ENCODE measurements at regions not wholly inside any gene's neighbourhood (a gene's known extent, or its start where the extent isn't known, plus 50 kb on each side); places are given as distances from the start of the nearest gene placed in this dataset.

DNA sequence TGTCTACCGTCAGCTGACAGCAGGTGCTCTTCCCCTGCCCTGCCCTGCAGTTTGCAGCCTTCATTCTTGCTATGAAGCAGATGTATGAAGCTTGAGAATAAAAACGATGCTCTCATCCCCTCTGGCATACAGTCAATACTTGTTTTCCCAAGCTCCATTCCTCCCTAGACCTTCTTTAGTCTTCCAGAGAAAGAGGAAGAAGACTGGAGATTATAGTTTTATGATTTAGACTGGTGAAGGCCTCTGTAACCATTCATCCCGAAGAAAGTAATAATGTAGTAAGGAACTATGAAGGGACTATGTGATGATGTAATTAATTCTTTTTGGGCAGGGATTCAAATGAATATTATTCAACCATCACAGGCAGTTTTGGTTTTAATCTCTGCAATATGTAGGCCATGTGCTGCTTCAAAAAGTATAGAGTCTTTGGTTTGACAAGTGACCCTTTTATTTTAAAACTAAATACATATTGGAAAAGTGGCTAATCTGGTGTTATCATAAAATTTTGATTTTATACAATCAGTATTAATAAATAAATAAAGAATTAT is 242.4 kb upstream of the KIAA1217 start:
- no peaks in the 10 kb centered on the region for H3K4me1 ChIP-seq (ENCODE audit: low read length)
- H3K27me3 ChIP-seq (ENCODE audit: low read depth, low read length) = no peaks in the 10 kb centered on the region
- H3K9ac ChIP-seq (ENCODE audit: low read length) = no peak overlapping the region
- no peaks in the 10 kb centered on the region for H3K79me2 ChIP-seq (ENCODE audit: low read length)
- TF ChIP-seq EZH2phosphoT487 (IDR thresholded peaks at IDR 0.05; ENCODE audit: low read depth) = no peak
- TF ChIP-seq, protein P1, sequence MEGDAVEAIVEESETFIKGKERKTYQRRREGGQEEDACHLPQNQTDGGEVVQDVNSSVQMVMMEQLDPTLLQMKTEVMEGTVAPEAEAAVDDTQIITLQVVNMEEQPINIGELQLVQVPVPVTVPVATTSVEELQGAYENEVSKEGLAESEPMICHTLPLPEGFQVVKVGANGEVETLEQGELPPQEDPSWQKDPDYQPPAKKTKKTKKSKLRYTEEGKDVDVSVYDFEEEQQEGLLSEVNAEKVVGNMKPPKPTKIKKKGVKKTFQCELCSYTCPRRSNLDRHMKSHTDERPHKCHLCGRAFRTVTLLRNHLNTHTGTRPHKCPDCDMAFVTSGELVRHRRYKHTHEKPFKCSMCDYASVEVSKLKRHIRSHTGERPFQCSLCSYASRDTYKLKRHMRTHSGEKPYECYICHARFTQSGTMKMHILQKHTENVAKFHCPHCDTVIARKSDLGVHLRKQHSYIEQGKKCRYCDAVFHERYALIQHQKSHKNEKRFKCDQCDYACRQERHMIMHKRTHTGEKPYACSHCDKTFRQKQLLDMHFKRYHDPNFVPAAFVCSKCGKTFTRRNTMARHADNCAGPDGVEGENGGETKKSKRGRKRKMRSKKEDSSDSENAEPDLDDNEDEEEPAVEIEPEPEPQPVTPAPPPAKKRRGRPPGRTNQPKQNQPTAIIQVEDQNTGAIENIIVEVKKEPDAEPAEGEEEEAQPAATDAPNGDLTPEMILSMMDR (IDR thresholded peaks at IDR 0.05; ENCODE audit: low read depth, low read length) = no peak
- H3K36me3 ChIP-seq (replicated peaks; ENCODE audit: low read depth, low read length) = no peaks in the 10 kb centered on the region
- no peak overlapping the region for H3K4me2 ChIP-seq (ENCODE audit: low read length)
- H3K4me3 ChIP-seq (ENCODE audit: low read length) = no peak overlapping the region
- H3K27ac ChIP-seq (ENCODE audit: low read length) = no peak overlapping the region
- no peaks in the 10 kb centered on the region for H4K20me1 ChIP-seq (ENCODE audit: insufficient read depth, low read length)
- H3K9me3 ChIP-seq (ENCODE audit: insufficient read depth, low read length) = no peaks in the 10 kb centered on the region
- no peak overlapping the region for H2AFZ ChIP-seq (ENCODE audit: low read depth, low read length)

DNA sequence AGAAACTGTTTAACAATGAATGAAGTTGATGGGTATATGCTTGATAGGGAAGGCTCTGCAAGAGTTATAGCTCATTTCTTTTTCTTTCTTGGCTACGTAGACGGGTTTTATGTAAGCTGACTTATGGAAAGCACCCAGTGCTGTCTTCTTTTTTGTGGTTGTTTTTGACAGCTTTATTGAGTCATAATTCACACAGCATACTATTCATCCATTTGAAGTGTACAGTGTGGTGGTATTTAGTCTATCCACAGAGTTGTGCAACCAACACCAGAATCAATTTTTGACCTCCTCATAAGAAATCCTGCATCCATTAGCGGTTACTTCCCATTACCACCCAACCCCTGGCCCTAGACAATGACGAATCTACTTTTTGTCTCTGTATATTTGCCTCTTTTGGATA is 240.6 kb upstream of the KIAA1217 start:
- Histone ChIP-seq H2AFZ (ENCODE audit: low read depth, low read length) (no peak overlapping the region), H3K9me3 (ENCODE audit: insufficient read depth, low read length) (no peaks in the 10 kb centered on the region), H3K79me2 (ENCODE audit: low read length) (no peaks in the 10 kb centered on the region), H3K4me2 (ENCODE audit: low read length) (no peak overlapping the region), H3K4me1 (ENCODE audit: low read length) (no peaks in the 10 kb centered on the region), H3K4me3 (ENCODE audit: low read length) (no peak overlapping the region), H3K9ac (ENCODE audit: low read length) (no peak overlapping the region), H3K36me3 (replicated peaks; ENCODE audit: low read depth, low read length) (no peaks in the 10 kb centered on the region), H3K27ac (ENCODE audit: low read length) (no peak overlapping the region), H3K27me3 (ENCODE audit: low read depth, low read length) (no peaks in the 10 kb centered on the region), H4K20me1 (ENCODE audit: insufficient read depth, low read length) (no peaks in the 10 kb centered on the region)
- TF ChIP-seq EZH2phosphoT487 (IDR thresholded peaks at IDR 0.05; ENCODE audit: low read depth) = no peak
- TF ChIP-seq, protein P1 (IDR thresholded peaks at IDR 0.05; ENCODE audit: low read depth, low read length) = no peak

DNA sequence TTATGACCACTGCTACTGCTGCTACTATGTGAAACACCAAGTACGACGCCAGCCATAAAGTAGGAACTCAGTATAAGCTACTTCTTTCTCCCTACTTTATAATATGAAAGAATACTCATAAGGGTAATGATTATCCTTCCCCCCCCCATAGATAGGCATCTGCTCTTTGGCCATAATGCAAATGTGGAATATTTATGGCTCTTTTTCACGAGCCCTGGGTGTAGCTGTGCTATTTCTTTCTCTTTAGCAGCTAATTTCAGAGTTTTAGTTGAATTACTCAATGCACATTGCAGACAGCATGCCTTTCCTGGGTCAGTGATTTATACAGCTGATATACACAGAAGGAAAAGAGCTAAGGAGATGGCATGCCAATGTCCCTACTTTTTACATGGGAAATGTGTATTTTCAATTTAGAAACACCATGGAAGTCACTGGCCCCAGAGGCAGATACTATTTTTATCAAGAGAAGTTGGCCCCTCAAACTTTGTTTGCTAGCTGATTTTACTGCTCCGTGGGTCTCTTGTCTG is 234.1 kb upstream of the KIAA1217 start:
- TF ChIP-seq, protein P1 (IDR thresholded peaks at IDR 0.05; ENCODE audit: low read depth, low read length) = no peak
- TF ChIP-seq EZH2phosphoT487 (IDR thresholded peaks at IDR 0.05; ENCODE audit: low read depth) = no peak
- H2AFZ ChIP-seq (ENCODE audit: low read depth, low read length) = no peak overlapping the region

DNA sequence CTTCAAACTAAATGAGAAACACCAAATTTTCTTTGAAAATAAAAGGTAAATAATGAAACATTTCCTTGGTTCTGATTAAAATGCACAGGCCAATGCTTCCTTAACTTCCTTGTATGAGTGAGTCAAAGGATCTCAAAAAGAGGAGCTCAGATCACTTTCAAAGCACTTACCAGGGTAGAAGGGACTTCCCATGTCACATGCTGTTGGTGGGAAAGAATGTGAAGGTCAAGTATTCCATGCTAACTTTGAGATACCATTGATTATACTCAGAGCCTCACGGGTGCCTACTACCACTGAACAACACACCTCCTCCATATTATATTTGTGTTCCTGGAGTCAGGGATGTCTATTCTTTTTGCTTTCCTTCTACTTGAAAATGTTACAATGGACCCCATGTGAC is 233.5 kb upstream of the KIAA1217 start:
- no peak for TF ChIP-seq EZH2phosphoT487 (IDR thresholded peaks at IDR 0.05; ENCODE audit: low read depth)
- TF ChIP-seq, protein P1 (IDR thresholded peaks at IDR 0.05; ENCODE audit: low read depth, low read length) = no peak
- no peak overlapping the region for H3K4me3 ChIP-seq (ENCODE audit: low read length)
- H4K20me1 ChIP-seq (ENCODE audit: insufficient read depth, low read length) = no peaks in the 10 kb centered on the region
- no peak overlapping the region for H2AFZ ChIP-seq (ENCODE audit: low read depth, low read length)
- H3K4me2 ChIP-seq (ENCODE audit: low read length) = no peak overlapping the region
- no peaks in the 10 kb centered on the region for H3K79me2 ChIP-seq (ENCODE audit: low read length)
- no peaks in the 10 kb centered on the region for H3K9me3 ChIP-seq (ENCODE audit: insufficient read depth, low read length)
- H3K9ac ChIP-seq (ENCODE audit: low read length) = no peak overlapping the region
- no peaks in the 10 kb centered on the region for H3K36me3 ChIP-seq (replicated peaks; ENCODE audit: low read depth, low read length)
- no peaks in the 10 kb centered on the region; the same call in 1 of the 2 replicates for H3K27me3 ChIP-seq (ENCODE audit: low read depth, low read length)
- H3K27ac ChIP-seq (ENCODE audit: low read length) = no peak overlapping the region
- H3K4me1 ChIP-seq (ENCODE audit: low read length) = no peaks in the 10 kb centered on the region

More for the DNA sequence above, 234.1 kb upstream of the KIAA1217 start:
- no peaks in the 10 kb centered on the region for H4K20me1 ChIP-seq (ENCODE audit: insufficient read depth, low read length)
- H3K4me3 ChIP-seq (ENCODE audit: low read length) = no peak overlapping the region
- no peaks in the 10 kb centered on the region for H3K36me3 ChIP-seq (replicated peaks; ENCODE audit: low read depth, low read length)
- H3K4me2 ChIP-seq (ENCODE audit: low read length) = no peak overlapping the region
- no peak overlapping the region for H3K27ac ChIP-seq (ENCODE audit: low read length)
- no peaks in the 10 kb centered on the region for H3K9me3 ChIP-seq (ENCODE audit: insufficient read depth, low read length)
- no peaks in the 10 kb centered on the region for H3K79me2 ChIP-seq (ENCODE audit: low read length)
- H3K9ac ChIP-seq (ENCODE audit: low read length) = no peak overlapping the region
- no peaks in the 10 kb centered on the region for H3K4me1 ChIP-seq (ENCODE audit: low read length)
- no peaks in the 10 kb centered on the region for H3K27me3 ChIP-seq (ENCODE audit: low read depth, low read length)
